Activated CD8-positive, alpha-beta memory T cell treated with anti-CD3 and anti-CD28 coated beads, Interleukin-2, amount 50 U/mL, for 1 hour (primary cell): ENCODE measurements at regions not wholly inside any gene's neighbourhood (a gene's known extent, or its start where the extent isn't known, plus 50 kb on each side); places are given as distances from the start of the nearest gene placed in this dataset.

Experiments used
- DNase-seq: peaks from one replicate; pipeline ENCODE4 v3.0.0-alpha.2; 2020; ENCODE audit errors: extremely low read depth

DNA sequence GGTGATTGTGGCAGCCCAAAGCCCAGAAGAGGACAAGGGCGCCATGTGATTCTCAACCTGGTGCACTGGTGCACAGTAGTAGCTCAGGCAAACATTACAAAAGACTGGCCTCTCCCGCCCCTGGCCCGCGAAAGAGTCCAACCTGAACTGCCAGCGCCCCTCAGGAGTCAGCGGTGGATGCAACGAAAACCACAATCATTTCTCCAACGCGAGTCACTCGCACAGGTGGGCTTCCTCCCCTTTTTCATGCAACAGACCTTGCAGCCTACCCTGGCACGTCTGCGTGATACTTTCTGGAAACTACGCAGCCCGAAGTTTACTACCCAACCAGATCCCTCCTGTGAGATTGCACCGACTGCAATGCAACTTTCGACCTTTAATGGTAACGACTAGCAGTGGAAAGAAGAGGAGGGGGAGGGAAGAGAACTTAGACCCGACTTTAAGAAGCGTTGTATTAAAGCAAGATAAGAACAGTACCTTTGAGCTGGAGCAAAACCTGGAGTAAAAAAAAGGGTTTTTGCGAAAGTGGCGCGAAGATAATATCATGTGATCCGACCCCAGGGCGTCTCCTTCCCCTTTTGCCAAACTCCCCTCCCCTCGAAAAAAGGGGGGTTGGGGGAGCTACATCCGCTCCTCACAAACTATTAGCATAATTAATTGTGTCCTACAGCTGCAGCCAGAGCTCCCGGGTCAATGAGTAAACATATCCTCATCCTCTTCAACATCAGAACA lies 63.3 kb upstream of the CCDC160 start:
- no peak for DNase-seq

GRCh38 chrX:134174273-134174660 lies 62.7 kb upstream of the CCDC160 start:
- DNase-seq = no peak

- DNase-seq = no peak
Observed at GRCh38 chrX:134174859-134175258, 62.1 kb upstream of the CCDC160 start.

DNA sequence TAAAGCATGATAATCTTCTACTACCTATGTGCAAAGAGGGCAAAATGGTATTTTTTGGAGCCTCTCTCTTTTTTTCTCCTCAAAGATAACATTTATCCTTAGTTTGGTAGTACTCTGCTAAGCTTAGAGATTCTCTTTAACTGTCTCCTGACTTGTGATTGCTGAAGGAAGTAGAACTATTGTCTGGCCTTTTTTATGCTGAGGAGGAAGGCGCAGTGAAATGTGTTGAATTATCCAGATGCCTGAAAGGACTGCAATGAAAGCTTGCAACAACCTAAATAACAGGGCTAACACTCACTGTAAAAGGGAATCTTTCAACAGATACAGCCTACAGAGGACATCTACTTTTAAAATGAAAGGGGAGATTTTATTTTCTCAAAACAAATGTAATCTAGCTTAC lies 59.5 kb upstream of the CCDC160 start:
- DNase-seq = no peak

DNA sequence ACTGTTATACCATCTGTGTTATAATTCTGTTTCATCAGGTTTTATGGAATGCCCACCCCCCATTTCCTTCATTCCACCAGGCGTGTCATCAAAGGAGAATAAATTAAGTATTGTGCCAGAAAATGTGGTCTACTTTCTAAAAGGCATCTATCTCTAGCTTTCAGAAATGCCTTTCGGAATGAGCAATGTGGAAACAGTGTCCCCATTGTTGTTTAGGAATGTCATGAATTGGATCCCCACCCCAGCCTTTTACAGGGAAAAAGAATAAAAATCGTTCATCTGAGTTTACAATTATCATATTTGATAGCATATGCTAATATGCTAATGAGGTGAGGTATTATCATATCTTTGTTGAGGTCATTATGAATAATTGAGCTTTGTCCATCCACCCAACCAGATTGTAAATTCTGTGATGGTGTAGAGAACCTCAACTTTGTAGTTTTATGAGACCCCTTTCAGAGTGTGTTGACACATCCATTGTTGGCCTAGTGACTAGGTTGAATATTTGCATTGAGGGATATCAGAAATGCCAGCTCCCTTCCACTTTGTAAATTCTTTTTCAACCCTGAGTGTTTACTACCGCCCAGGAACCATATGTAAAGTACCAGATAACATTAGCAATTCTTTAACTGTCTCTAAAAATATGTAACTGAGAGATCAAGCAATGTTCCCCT lies 56.2 kb upstream of the CCDC160 start:
- no peak for DNase-seq

DNA sequence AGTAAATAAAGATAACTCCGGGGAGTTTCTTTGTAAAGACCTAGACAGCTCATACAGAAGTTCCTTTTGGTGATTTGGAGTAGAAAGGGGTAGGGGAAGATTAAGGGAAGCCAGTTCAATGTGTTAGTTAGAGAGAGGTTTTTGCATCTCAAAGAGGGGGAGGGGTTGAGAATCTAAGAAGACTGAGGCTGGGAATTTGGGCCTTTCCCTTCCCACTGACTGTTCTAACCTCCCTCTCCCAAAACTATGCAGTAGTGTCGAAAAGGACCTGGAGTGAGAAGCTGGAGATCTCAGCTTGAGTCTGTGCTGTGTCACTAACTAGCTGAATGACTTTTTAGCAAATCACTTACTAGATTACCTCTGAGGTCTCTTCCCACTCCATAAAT lies 55.7 kb upstream of the CCDC160 start:
- DNase-seq = no peak

GRCh38 chrX:134183665-134184064 lies 53.3 kb upstream of the CCDC160 start:
- no peak for DNase-seq

GRCh38 chrX:134184936-134185335 lies 52.0 kb upstream of the CCDC160 start:
- DNase-seq = no peak

DNA sequence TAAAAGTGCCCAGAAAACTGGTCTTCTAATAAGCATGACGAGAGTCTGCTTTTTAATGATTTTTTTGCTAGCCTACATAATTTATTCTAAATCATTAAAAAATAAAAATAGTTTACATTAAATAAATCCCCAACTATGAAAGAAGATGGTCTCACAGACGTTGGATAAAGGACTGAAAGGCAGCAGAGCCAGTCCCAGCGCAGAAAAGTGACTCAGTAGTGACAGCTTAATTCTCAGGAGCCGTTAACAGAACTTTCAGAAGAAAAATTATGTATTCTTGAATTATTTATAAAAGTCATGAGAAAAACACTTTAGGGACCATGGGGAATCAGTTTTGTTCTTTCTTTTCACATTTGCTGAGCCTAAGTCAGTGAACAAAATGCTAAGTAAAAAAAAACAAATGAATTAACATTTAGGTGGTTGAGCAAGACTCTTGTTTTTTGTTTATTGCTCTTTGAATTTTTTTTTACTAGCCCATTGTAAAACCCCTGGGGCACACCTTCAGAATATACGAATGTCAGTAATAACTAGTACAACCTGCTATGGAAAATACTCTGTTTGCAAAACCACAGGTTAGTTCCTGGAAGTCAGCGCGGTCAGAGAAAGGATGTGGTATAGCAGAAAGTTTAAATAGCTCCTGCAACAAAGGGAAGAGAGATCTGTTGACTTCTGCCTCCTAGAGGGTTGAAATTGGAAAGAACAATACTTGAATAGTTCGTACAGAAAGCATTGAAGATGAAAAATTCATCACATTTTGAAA lies 50.4 kb upstream of the CCDC160 start:
- peak; percentile 27 for DNase-seq
